ENCODE measurements at regions not wholly inside any gene's neighbourhood (a gene's known extent, or its start where the extent isn't known, plus 50 kb on each side); places are given as distances from the start of the nearest gene placed in this dataset.
"Not testable (repeated sequence)": the region's sequence is repeated elsewhere in the genome, so short reads cannot be mapped to it uniquely, and the experiment has no call there.

- no peak for DNase-seq
These were observed 164.3 kb upstream of the FAM3C start for GRCh38 chr7:121560267-121560990.

- DNase-seq = no peak
These were observed 162.2 kb upstream of the FAM3C start for GRCh38 chr7:121558288-121558687.

GRCh38 chr7:121557034-121557892 is 161.2 kb upstream of the FAM3C start:
- no peak for DNase-seq

GRCh38 chr7:121555558-121555957 is 159.4 kb upstream of the FAM3C start:
- DNase-seq = no peak

GRCh38 chr7:121547544-121548092 is 151.5 kb upstream of the FAM3C start:
- DNase-seq = peak; percentile 65

- no peak for DNase-seq
These were observed 150.8 kb upstream of the FAM3C start for GRCh38 chr7:121546632-121547543.

- no peak for DNase-seq
These were observed 149.3 kb upstream of the FAM3C start for GRCh38 chr7:121545418-121545817.

- DNase-seq = no peak
These were observed 148.6 kb upstream of the FAM3C start for GRCh38 chr7:121544726-121545125.

GRCh38 chr7:121544238-121544637 is 148.1 kb upstream of the FAM3C start:
- DNase-seq = no peak

GRCh38 chr7:121541457-121541856 is 145.3 kb upstream of the FAM3C start:
- DNase-seq = no peak

GRCh38 chr7:121540138-121540537 is 144.0 kb upstream of the FAM3C start:
- no peak for DNase-seq

GRCh38 chr7:121537031-121537430 is 140.9 kb upstream of the FAM3C start:
- no peak for DNase-seq

- DNase-seq = no peak
These were observed 135.3 kb upstream of the FAM3C start for GRCh38 chr7:121531175-121532070.

- peak; percentile 43 for DNase-seq
These were observed 134.4 kb upstream of the FAM3C start for GRCh38 chr7:121530227-121531174.

GRCh38 chr7:121529003-121529402 is 132.9 kb upstream of the FAM3C start:
- no peak for DNase-seq

- DNase-seq = not testable (repeated sequence)
These were observed 130.1 kb upstream of the FAM3C start for GRCh38 chr7:121526210-121526609.

GRCh38 chr7:121525155-121525819 is 129.2 kb upstream of the FAM3C start:
- DNase-seq = no peak

- DNase-seq = no peak
These were observed 125.7 kb upstream of the FAM3C start for GRCh38 chr7:121521711-121522400.

GRCh38 chr7:121520911-121521310 is 124.8 kb upstream of the FAM3C start:
- DNase-seq = no peak

All from RPMI8226 (cell line).